ENCODE measurements at regions not wholly inside any gene's neighbourhood (a gene's known extent, or its start where the extent isn't known, plus 50 kb on each side); places are given as distances from the start of the nearest gene placed in this dataset.

DNA sequence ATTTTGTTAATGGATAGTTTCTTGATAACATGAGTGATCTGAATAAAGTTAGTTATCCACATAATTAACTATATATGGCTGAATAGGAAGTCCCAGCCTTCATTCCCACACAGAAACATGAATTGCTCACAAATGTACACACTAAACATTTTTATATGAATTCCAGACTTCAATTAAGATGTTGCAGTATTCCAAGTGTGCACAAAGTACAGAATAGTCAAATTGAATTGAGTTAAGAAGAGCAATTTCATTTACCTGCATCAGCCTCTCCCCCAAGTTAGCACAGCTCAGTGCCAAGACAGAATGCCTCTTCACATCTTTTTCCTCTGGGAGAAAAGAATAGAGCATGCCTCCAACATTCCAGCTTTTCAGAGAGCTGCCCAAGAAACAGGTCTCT lies 207.0 kb upstream of the SAMSN1 start:
- Histone ChIP-seq H3K36me3 (ENCODE audit: insufficient read depth, low read length) (no peaks in the 10 kb centered on the region), H3K4me1 (ENCODE audit: insufficient read depth, low read length) (no peaks in the 10 kb centered on the region), H3K27ac (ENCODE audit: low read depth, low read length) (no peak overlapping the region), H3K4me3 (ENCODE audit: low read depth in 1 of 2, low read length in 2 of 2) (no peak overlapping the region), H3K9ac (ENCODE audit: low read length) (no peak overlapping the region), H3K27me3 (ENCODE audit: control insufficient read depth in 1 of 2, insufficient read depth in 2 of 2, low read length in 2 of 2) (no peaks in the 10 kb centered on the region), H3K9me3 (ENCODE audit: low read length) (no peaks in the 10 kb centered on the region)

GRCh38 chr21:14752345-14752909 lies 206.3 kb upstream of the SAMSN1 start:
- H3K27me3 ChIP-seq (ENCODE audit: control insufficient read depth in 1 of 2, insufficient read depth in 2 of 2, low read length in 2 of 2): no peaks in the 10 kb centered on the region
- no peak overlapping the region for H3K4me3 ChIP-seq (ENCODE audit: low read depth in 1 of 2, low read length in 2 of 2)
- no peak overlapping the region for H3K9ac ChIP-seq (ENCODE audit: low read length)
- H3K9me3 ChIP-seq (ENCODE audit: low read length): no peaks in the 10 kb centered on the region
- no peaks in the 10 kb centered on the region for H3K36me3 ChIP-seq (ENCODE audit: insufficient read depth, low read length)
- no peaks in the 10 kb centered on the region for H3K4me1 ChIP-seq (ENCODE audit: insufficient read depth, low read length)
- H3K27ac ChIP-seq (ENCODE audit: low read depth, low read length): no peak overlapping the region

GRCh38 chr21:14751602-14752344 lies 205.7 kb upstream of the SAMSN1 start:
- no peaks in the 10 kb centered on the region for H3K4me1 ChIP-seq (ENCODE audit: insufficient read depth, low read length)
- no peaks in the 10 kb centered on the region for H3K9me3 ChIP-seq (ENCODE audit: low read length)
- no peak overlapping the region for H3K4me3 ChIP-seq (ENCODE audit: low read depth in 1 of 2, low read length in 2 of 2)
- H3K27ac ChIP-seq (ENCODE audit: low read depth, low read length): no peak overlapping the region
- H3K27me3 ChIP-seq (ENCODE audit: control insufficient read depth in 1 of 2, insufficient read depth in 2 of 2, low read length in 2 of 2): no peaks in the 10 kb centered on the region
- H3K9ac ChIP-seq (ENCODE audit: low read length): no peak overlapping the region
- H3K36me3 ChIP-seq (ENCODE audit: insufficient read depth, low read length): no peaks in the 10 kb centered on the region

GRCh38 chr21:14751011-14751410 lies 204.9 kb upstream of the SAMSN1 start:
- no peaks in the 10 kb centered on the region for H3K4me1 ChIP-seq (ENCODE audit: insufficient read depth, low read length)
- no peak overlapping the region for H3K4me3 ChIP-seq (ENCODE audit: low read depth in 1 of 2, low read length in 2 of 2)
- H3K9me3 ChIP-seq (ENCODE audit: low read length): no peaks in the 10 kb centered on the region
- H3K27ac ChIP-seq (ENCODE audit: low read depth, low read length): no peak overlapping the region
- no peak overlapping the region for H3K9ac ChIP-seq (ENCODE audit: low read length)
- no peaks in the 10 kb centered on the region for H3K27me3 ChIP-seq (ENCODE audit: control insufficient read depth in 1 of 2, insufficient read depth in 2 of 2, low read length in 2 of 2)
- H3K36me3 ChIP-seq (ENCODE audit: insufficient read depth, low read length): no peaks in the 10 kb centered on the region

DNA sequence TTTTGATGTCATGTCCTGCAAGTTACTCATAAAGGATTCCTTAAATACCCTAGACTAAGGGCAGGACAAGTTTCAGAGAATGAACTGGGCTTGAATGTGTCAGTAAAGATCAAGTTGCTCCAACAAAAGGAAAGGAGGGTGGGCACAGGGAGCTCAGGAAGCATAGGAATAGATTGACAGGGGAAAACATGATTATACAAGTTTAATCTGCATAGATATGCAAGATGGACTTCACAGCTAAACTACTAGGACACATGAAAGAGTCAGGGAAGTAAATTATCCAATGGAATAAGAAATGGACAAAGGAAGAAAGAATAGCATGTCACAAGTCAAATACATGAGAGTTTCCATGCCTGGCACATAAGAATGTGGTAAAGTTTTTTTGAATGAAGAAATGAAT lies 203.9 kb upstream of the SAMSN1 start:
- Histone ChIP-seq H3K27me3 (ENCODE audit: control insufficient read depth in 1 of 2, insufficient read depth in 2 of 2, low read length in 2 of 2) (no peaks in the 10 kb centered on the region), H3K4me1 (ENCODE audit: insufficient read depth, low read length) (no peaks in the 10 kb centered on the region), H3K36me3 (ENCODE audit: insufficient read depth, low read length) (no peaks in the 10 kb centered on the region), H3K27ac (ENCODE audit: low read depth, low read length) (no peak overlapping the region), H3K4me3 (ENCODE audit: low read depth in 1 of 2, low read length in 2 of 2) (no peak overlapping the region), H3K9ac (ENCODE audit: low read length) (no peak overlapping the region), H3K9me3 (ENCODE audit: low read length) (no peaks in the 10 kb centered on the region)

- H3K27ac ChIP-seq (ENCODE audit: low read depth, low read length): no peak overlapping the region
- H3K9me3 ChIP-seq (ENCODE audit: low read length): no peaks in the 10 kb centered on the region
- no peaks in the 10 kb centered on the region for H3K4me1 ChIP-seq (ENCODE audit: insufficient read depth, low read length)
- H3K36me3 ChIP-seq (ENCODE audit: insufficient read depth, low read length): no peaks in the 10 kb centered on the region
- no peak overlapping the region for H3K4me3 ChIP-seq (ENCODE audit: low read depth in 1 of 2, low read length in 2 of 2)
- no peak overlapping the region for H3K9ac ChIP-seq (ENCODE audit: low read length)
- H3K27me3 ChIP-seq (ENCODE audit: control insufficient read depth in 1 of 2, insufficient read depth in 2 of 2, low read length in 2 of 2): no peaks in the 10 kb centered on the region
These were observed 202.5 kb upstream of the SAMSN1 start for GRCh38 chr21:14748662-14749061.

DNA sequence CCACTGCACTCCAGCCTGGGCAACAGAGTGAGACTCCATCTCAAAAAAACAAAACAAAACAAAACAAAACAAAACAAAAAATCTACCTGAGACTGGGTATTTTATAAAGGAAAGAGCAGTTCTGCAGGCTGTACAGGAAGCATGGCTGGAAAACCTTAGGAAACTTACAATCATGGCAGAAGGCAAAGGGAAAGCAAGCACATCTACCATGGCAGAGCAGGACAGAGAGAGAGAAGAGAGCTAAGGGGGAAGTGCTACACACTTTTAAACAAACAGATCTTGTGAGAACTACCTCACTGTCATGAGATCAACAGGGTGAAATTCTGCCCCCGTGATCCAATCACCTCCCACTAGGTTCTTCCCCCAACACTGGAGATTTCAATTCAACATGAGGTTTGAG lies 198.3 kb upstream of the SAMSN1 start:
- H3K4me1 ChIP-seq (ENCODE audit: insufficient read depth, low read length): no peaks in the 10 kb centered on the region

GRCh38 chr21:14742119-14742518 lies 196.0 kb upstream of the SAMSN1 start:
- Histone ChIP-seq H3K36me3 (ENCODE audit: insufficient read depth, low read length) (no peaks in the 10 kb centered on the region), H3K9me3 (ENCODE audit: low read length) (no peaks in the 10 kb centered on the region), H3K27me3 (ENCODE audit: control insufficient read depth in 1 of 2, insufficient read depth in 2 of 2, low read length in 2 of 2) (no peaks in the 10 kb centered on the region), H3K9ac (ENCODE audit: low read length) (no peak overlapping the region), H3K4me1 (ENCODE audit: insufficient read depth, low read length) (no peaks in the 10 kb centered on the region), H3K27ac (ENCODE audit: low read depth, low read length) (no peak overlapping the region), H3K4me3 (ENCODE audit: low read depth in 1 of 2, low read length in 2 of 2) (no peak overlapping the region)

More for the DNA sequence above, 198.3 kb upstream of the SAMSN1 start:
- H3K4me3 ChIP-seq (ENCODE audit: low read depth in 1 of 2, low read length in 2 of 2): no peak overlapping the region
- no peak overlapping the region for H3K27ac ChIP-seq (ENCODE audit: low read depth, low read length)
- H3K36me3 ChIP-seq (ENCODE audit: insufficient read depth, low read length): no peaks in the 10 kb centered on the region
- no peaks in the 10 kb centered on the region for H3K9me3 ChIP-seq (ENCODE audit: low read length)
- no peaks in the 10 kb centered on the region for H3K27me3 ChIP-seq (ENCODE audit: control insufficient read depth in 1 of 2, insufficient read depth in 2 of 2, low read length in 2 of 2)
- no peak overlapping the region for H3K9ac ChIP-seq (ENCODE audit: low read length)

GRCh38 chr21:14741256-14741655 lies 195.1 kb upstream of the SAMSN1 start:
- Histone ChIP-seq H3K9me3 (ENCODE audit: low read length) (no peaks in the 10 kb centered on the region), H3K27me3 (ENCODE audit: control insufficient read depth in 1 of 2, insufficient read depth in 2 of 2, low read length in 2 of 2) (no peaks in the 10 kb centered on the region), H3K36me3 (ENCODE audit: insufficient read depth, low read length) (no peaks in the 10 kb centered on the region), H3K4me1 (ENCODE audit: insufficient read depth, low read length) (no peaks in the 10 kb centered on the region), H3K9ac (ENCODE audit: low read length) (no peak overlapping the region), H3K4me3 (ENCODE audit: low read depth in 1 of 2, low read length in 2 of 2) (no peak overlapping the region), H3K27ac (ENCODE audit: low read depth, low read length) (no peak overlapping the region)

GRCh38 chr21:14740692-14741091 lies 194.6 kb upstream of the SAMSN1 start:
- no peaks in the 10 kb centered on the region for H3K4me1 ChIP-seq (ENCODE audit: insufficient read depth, low read length)
- no peak overlapping the region for H3K27ac ChIP-seq (ENCODE audit: low read depth, low read length)
- H3K27me3 ChIP-seq (ENCODE audit: control insufficient read depth in 1 of 2, insufficient read depth in 2 of 2, low read length in 2 of 2): no peaks in the 10 kb centered on the region
- no peak overlapping the region for H3K9ac ChIP-seq (ENCODE audit: low read length)
- no peaks in the 10 kb centered on the region for H3K36me3 ChIP-seq (ENCODE audit: insufficient read depth, low read length)
- H3K9me3 ChIP-seq (ENCODE audit: low read length): no peaks in the 10 kb centered on the region
- no peak overlapping the region for H3K4me3 ChIP-seq (ENCODE audit: low read depth in 1 of 2, low read length in 2 of 2)

- Histone ChIP-seq H3K9ac (ENCODE audit: low read length) (no peak overlapping the region), H3K4me1 (ENCODE audit: insufficient read depth, low read length) (no peaks in the 10 kb centered on the region), H3K9me3 (ENCODE audit: low read length) (no peaks in the 10 kb centered on the region), H3K4me3 (ENCODE audit: low read depth in 1 of 2, low read length in 2 of 2) (no peak overlapping the region), H3K27me3 (ENCODE audit: control insufficient read depth in 1 of 2, insufficient read depth in 2 of 2, low read length in 2 of 2) (no peaks in the 10 kb centered on the region), H3K27ac (ENCODE audit: low read depth, low read length) (no peak overlapping the region), H3K36me3 (ENCODE audit: insufficient read depth, low read length) (no peaks in the 10 kb centered on the region)
These were observed 194.0 kb upstream of the SAMSN1 start for GRCh38 chr21:14740116-14740515.

DNA sequence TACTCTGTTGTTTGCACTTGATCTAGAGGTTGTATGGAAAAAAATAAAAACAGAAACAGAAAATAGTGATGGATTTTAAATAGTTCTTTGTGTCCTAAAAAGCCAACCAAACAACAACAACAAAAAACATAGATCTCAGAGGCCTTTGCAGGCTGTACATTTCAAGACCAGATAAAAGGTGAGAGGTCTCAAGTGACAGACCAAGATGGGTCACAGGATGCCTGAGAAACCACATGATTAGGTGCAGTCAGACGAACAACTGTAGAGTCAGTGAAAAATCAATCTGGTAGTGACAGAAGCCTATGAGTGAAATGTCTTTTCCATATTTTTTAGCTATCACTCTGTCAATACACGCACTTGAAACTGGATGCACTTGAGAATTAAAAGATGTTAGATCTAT lies 193.5 kb upstream of the SAMSN1 start:
- no peaks in the 10 kb centered on the region for H3K4me1 ChIP-seq (ENCODE audit: insufficient read depth, low read length)
- H3K4me3 ChIP-seq (ENCODE audit: low read depth in 1 of 2, low read length in 2 of 2): no peak overlapping the region
- no peak overlapping the region for H3K27ac ChIP-seq (ENCODE audit: low read depth, low read length)
- H3K9me3 ChIP-seq (ENCODE audit: low read length): no peaks in the 10 kb centered on the region
- H3K9ac ChIP-seq (ENCODE audit: low read length): no peak overlapping the region
- no peaks in the 10 kb centered on the region for H3K27me3 ChIP-seq (ENCODE audit: control insufficient read depth in 1 of 2, insufficient read depth in 2 of 2, low read length in 2 of 2)
- no peaks in the 10 kb centered on the region for H3K36me3 ChIP-seq (ENCODE audit: insufficient read depth, low read length)

Data from muscle layer of colon (tissue), 2 donors.